Right lobe of liver (tissue), 4 donors: ENCODE measurements at regions not wholly inside any gene's neighbourhood (a gene's known extent, or its start where the extent isn't known, plus 50 kb on each side); places are given as distances from the start of the nearest gene placed in this dataset.

Experiments
- POLR2A ChIP-seq: fragments of 450-650 bp; IDR thresholded peaks from one replicate; pipeline ENCODE4 v1.6.1; 2017; ENCODE audit warnings: antibody characterized with exemption, mild to moderate bottlenecking
- TF ChIP-seq, protein P1 (sequence below), 4 donors: fragments of 200-600 bp in 3 of 4; fragments of 450-650 bp in 1 of 4; IDR thresholded peaks; one replicate each; pipeline versions ENCODE4 v1.5.1 to v1.8.0; 2016 to 2022; ENCODE audit warnings: antibody characterized with exemption in 4 of 4, mild to moderate bottlenecking in 2 of 4
- donor health status: DM: no; HTN: no; CAD: no.
- donor health status: DM: no; HTN: no; CAD: no.
- donor health status: DM: no; HTN: yes; CAD: no.

- TF ChIP-seq, protein P1, sequence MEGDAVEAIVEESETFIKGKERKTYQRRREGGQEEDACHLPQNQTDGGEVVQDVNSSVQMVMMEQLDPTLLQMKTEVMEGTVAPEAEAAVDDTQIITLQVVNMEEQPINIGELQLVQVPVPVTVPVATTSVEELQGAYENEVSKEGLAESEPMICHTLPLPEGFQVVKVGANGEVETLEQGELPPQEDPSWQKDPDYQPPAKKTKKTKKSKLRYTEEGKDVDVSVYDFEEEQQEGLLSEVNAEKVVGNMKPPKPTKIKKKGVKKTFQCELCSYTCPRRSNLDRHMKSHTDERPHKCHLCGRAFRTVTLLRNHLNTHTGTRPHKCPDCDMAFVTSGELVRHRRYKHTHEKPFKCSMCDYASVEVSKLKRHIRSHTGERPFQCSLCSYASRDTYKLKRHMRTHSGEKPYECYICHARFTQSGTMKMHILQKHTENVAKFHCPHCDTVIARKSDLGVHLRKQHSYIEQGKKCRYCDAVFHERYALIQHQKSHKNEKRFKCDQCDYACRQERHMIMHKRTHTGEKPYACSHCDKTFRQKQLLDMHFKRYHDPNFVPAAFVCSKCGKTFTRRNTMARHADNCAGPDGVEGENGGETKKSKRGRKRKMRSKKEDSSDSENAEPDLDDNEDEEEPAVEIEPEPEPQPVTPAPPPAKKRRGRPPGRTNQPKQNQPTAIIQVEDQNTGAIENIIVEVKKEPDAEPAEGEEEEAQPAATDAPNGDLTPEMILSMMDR (IDR thresholded peaks at IDR 0.05) = no peak
- TF ChIP-seq POLR2A = no peak
These were observed 145.0 kb downstream of the ATG4C start for GRCh38 chr1:62928885-62929284.
